Type B pancreatic cell (in vitro differentiated cells): ENCODE measurements at regions not wholly inside any gene's neighbourhood (a gene's known extent, or its start where the extent isn't known, plus 50 kb on each side); places are given as distances from the start of the nearest gene placed in this dataset.

Source experiments
- DNase-seq: peaks from one replicate; pipeline ENCODE4 v3.0.0; 2021; ENCODE audit warnings: mixed read lengths; ENCODE audit not compliant: unreplicated experiment; ENCODE audit errors: extremely low spot score
- H3K27ac Mint-ChIP-seq: 2 replicates; pipeline ENCODE4 v1.8.0; 2021; ENCODE audit warnings: mild to moderate bottlenecking, mixed read lengths
- H3K27me3 Mint-ChIP-seq: 2 replicates; pipeline ENCODE4 v1.8.0; 2021; ENCODE audit warnings: mixed read lengths
- H3K36me3 Mint-ChIP-seq: 2 replicates; pipeline ENCODE4 v1.8.0; 2021; ENCODE audit warnings: mixed read lengths
- H3K4me1 Mint-ChIP-seq: one replicate; pipeline ENCODE4 v1.8.0; 2021; ENCODE audit warnings: mixed read lengths; ENCODE audit not compliant: unreplicated experiment
- H3K4me3 Mint-ChIP-seq: 2 replicates; pipeline ENCODE4 v1.8.0; 2021; ENCODE audit warnings: mild to moderate bottlenecking, mixed read lengths
- H3K9me3 Mint-ChIP-seq: 2 replicates; pipeline ENCODE4 v1.8.0; 2021; ENCODE audit warnings: mixed read lengths
- TF ChIP-seq, protein P1 (sequence below): fragments of 200-600 bp; sonication (generic); conservative IDR thresholded peaks from 2 replicates; pipeline ENCODE4 v1.5.0; 2021; ENCODE audit warnings: antibody characterized with exemption, mild to moderate bottlenecking

DNA sequence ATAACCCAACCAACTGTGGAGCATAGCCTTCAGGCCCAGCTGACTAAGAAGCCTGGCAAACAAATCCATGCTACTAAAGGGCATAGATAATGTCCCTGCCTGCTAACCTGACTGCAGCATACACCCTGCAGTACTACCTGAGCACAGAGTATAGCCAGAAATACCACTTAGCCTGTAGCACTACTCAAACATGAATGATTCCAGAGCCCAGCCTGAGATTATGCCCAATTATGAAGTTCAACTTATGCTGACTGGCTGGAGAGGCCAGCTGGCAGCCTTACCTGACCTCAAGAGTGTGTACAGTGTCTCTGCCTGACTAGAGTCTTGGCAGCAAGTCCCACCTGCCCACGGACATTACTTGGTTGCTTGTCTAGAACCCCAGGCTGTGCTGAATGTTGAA is 1265.3 kb downstream of the CDH11 start:
- no peak overlapping the region for H3K4me3 Mint-ChIP-seq
- no peak for DNase-seq
- no peak overlapping the region for H3K27ac Mint-ChIP-seq
- H3K27me3 Mint-ChIP-seq: no peaks in the 10 kb centered on the region
- no peaks in the 10 kb centered on the region for H3K4me1 Mint-ChIP-seq
- no peaks in the 10 kb centered on the region for H3K36me3 Mint-ChIP-seq
- TF ChIP-seq, protein P1, sequence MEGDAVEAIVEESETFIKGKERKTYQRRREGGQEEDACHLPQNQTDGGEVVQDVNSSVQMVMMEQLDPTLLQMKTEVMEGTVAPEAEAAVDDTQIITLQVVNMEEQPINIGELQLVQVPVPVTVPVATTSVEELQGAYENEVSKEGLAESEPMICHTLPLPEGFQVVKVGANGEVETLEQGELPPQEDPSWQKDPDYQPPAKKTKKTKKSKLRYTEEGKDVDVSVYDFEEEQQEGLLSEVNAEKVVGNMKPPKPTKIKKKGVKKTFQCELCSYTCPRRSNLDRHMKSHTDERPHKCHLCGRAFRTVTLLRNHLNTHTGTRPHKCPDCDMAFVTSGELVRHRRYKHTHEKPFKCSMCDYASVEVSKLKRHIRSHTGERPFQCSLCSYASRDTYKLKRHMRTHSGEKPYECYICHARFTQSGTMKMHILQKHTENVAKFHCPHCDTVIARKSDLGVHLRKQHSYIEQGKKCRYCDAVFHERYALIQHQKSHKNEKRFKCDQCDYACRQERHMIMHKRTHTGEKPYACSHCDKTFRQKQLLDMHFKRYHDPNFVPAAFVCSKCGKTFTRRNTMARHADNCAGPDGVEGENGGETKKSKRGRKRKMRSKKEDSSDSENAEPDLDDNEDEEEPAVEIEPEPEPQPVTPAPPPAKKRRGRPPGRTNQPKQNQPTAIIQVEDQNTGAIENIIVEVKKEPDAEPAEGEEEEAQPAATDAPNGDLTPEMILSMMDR: no peak
- no peaks in the 10 kb centered on the region for H3K9me3 Mint-ChIP-seq

DNA sequence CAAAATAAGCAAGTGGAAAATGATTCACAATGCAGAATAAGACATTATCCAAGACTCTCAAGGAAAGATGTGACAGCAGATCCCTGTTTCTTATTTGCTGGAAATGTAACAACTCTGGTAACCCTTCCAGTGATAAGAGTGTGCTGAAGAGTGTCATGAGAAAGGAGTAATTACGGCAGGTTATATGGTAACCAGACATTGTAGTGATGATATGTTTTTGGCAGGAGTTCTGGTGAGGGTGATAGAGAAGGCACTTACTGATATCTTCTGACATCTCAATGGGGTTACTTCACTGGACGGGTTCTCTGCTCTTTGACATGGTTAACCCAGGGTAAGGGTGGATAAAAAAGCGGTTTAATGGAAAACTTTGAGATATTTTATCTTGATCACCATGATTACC is 1270.9 kb downstream of the CDH11 start:
- no peak for DNase-seq
- H3K27me3 Mint-ChIP-seq: no peaks in the 10 kb centered on the region
- TF ChIP-seq, protein P1: no peak
- H3K36me3 Mint-ChIP-seq: no peaks in the 10 kb centered on the region
- no peak overlapping the region for H3K4me3 Mint-ChIP-seq
- no peaks in the 10 kb centered on the region for H3K4me1 Mint-ChIP-seq
- H3K9me3 Mint-ChIP-seq: no peaks in the 10 kb centered on the region
- no peak overlapping the region for H3K27ac Mint-ChIP-seq

DNA sequence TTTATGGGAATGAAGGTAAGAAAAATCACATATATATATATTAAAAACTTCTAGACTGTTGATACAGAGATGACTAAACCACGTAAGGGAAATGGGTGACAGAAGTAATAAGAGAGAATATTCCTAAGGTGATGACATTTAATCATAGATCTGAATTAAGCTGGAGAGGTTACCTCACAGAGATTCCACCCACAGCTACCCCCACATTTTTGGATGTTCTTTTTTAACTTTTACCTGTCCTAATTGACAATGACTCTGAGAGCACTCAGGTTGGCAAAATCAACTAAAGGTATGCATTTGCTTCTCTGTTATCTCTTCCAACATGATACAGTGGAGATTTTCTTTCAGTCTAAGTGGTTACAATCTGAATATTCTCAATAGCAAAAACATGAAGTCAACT is 1280.6 kb downstream of the CDH11 start:
- Mint-ChIP-seq H3K27me3 (no peaks in the 10 kb centered on the region), H3K4me3 (no peak overlapping the region), H3K4me1 (no peaks in the 10 kb centered on the region), H3K27ac (no peak overlapping the region), H3K9me3 (peaks cover 6% of the 10 kb centered on the region), H3K36me3 (no peaks in the 10 kb centered on the region)
- no peak for DNase-seq
- TF ChIP-seq, protein P1: no peak

DNA sequence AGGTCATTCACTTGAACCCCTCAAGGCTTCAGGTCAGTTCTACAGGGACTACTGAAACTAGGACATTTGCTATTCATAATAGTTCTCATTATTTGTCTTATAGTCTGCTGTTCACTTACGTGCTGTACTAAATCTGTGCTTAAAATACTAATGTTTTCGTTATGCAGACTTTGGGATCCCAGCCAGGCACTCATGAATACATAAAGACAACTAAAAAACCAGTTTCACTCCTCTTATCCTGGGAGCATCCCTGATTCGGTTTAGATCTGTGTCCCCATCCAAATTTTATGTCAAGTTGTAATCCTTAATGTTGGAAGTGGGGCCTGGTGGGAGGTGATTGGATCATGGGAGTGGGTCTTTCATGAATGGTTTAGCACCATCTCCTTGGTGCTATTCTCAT is 1291.8 kb downstream of the CDH11 start:
- Mint-ChIP-seq H3K9me3 (peaks cover 5% of the 10 kb centered on the region), H3K27ac (no peak overlapping the region), H3K4me3 (no peak overlapping the region), H3K4me1 (no peaks in the 10 kb centered on the region), H3K27me3 (no peaks in the 10 kb centered on the region), H3K36me3 (no peaks in the 10 kb centered on the region)
- TF ChIP-seq, protein P1: no peak
- DNase-seq: no peak

DNA sequence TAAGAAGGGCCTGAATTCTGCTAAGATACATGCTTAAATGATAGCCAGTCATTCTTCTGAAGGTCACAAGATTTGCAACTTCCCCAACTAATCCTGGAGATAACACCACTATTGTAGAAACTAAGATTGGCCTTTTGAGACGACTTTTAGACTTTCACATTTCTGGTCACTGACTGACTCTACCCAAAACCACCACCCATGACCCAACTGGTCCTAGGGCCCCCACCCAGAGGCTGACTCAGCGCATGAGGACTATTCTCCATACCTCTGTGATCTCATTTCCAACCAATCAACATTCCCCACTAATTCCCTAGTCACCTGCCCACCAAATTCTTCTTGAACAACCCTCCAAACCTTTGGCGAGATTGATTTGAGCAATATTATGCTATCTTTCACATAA is 1299.0 kb downstream of the CDH11 start:
- no peak overlapping the region for H3K4me3 Mint-ChIP-seq
- no peaks in the 10 kb centered on the region for H3K36me3 Mint-ChIP-seq
- TF ChIP-seq, protein P1: no peak
- H3K9me3 Mint-ChIP-seq: peaks cover 7% of the 10 kb centered on the region
- no peaks in the 10 kb centered on the region for H3K4me1 Mint-ChIP-seq
- DNase-seq: no peak
- H3K27ac Mint-ChIP-seq: no peak overlapping the region
- no peaks in the 10 kb centered on the region for H3K27me3 Mint-ChIP-seq

DNA sequence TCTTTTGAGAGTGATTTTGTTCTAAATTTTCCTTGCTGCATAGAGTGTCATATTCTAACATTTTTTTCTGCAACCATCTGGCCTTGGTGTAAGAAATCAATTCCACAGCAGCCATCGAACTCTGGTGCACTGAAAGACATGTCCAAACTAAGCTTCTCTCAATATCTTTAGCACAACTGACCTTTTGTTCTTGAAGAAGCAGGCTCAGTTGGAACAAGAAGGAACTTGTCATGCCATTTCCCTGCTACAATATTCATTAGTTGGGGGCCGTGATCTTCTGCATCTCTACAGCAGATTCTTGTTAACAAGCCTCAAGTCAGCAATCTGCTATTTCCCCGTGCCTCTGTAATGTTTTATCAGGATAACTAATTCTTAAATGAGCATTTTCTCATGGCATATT is 1305.6 kb downstream of the CDH11 start:
- Mint-ChIP-seq H3K4me1 (no peaks in the 10 kb centered on the region), H3K9me3 (peaks cover 3% of the 10 kb centered on the region), H3K4me3 (no peak overlapping the region), H3K27me3 (no peaks in the 10 kb centered on the region), H3K27ac (no peak overlapping the region), H3K36me3 (no peaks in the 10 kb centered on the region)
- TF ChIP-seq, protein P1: no peak
- no peak for DNase-seq
